ENCODE measurements at regions not wholly inside any gene's neighbourhood (a gene's known extent, or its start where the extent isn't known, plus 50 kb on each side); places are given as distances from the start of the nearest gene placed in this dataset.

DNA sequence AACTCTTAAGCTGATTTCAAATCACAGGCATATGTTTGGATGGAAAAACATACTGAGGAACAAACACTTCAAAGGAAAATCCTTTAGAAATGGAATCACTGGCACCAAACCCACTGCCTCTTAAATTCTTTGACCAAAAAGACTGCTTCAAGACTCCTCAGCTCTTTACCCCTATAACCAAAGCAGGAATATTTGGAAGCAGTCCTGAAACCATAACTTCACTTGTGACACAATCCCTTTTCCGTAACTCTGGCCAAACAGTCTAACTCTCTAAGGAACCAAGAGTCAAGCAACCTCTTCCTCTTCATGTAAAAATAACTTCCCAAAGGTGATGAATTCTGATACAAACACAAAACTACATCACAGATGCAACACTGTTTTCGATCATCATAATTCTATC, 104.3 kb downstream of the MTERF1 start:
- H3K4me2 ChIP-seq (ENCODE audit: unreplicated experiment), result no peak overlapping the region
- H3K4me1 ChIP-seq (ENCODE audit: insufficient read depth), result 0 out of 2 replicates have a peak, but pooled peaks cover 15% of the 10 kb centered on the region
- no peak overlapping the region for H3K4me3 ChIP-seq
- H3K9ac ChIP-seq, result no peak overlapping the region
- no peak overlapping the region for H3K27ac ChIP-seq
- H3K27me3 ChIP-seq (replicated peaks; ENCODE audit: insufficient read depth), result no peaks in the 10 kb centered on the region
- no peaks in the 10 kb centered on the region for H3K9me2 ChIP-seq (ENCODE audit: insufficient read depth)
- no peaks in the 10 kb centered on the region for H3K36me3 ChIP-seq (ENCODE audit: low read depth)
- WGBS, 2 experiments (ENCODE audit: low coverage in 1 of 2, low lambda C conversion rate in 2 of 2, missing lambda C conversion rate in 2 of 2), result 76 to 83% methylated on average over 2 of the region's 2 CpGs
- no peak for DNase-seq
- no peak overlapping the region for H2AFZ ChIP-seq
- H3F3A ChIP-seq (ENCODE audit: insufficient read depth), result no peaks in the 10 kb centered on the region
- no peaks in the 10 kb centered on the region for H4K20me1 ChIP-seq (ENCODE audit: insufficient read depth)
- in situ Hi-C loops (cut with MboI), result no loop called here
- H3K9me3 ChIP-seq (ENCODE audit: low read depth), result no peaks in the 10 kb centered on the region
- TF ChIP-seq EZH2phosphoT487 (IDR thresholded peaks at IDR 0.05; ENCODE audit: insufficient read depth, low read depth) (no peak), EZH2 (IDR thresholded peaks at IDR 0.05; ENCODE audit: insufficient read depth, poor library complexity, severe bottlenecking) (no peak)
- no peaks in the 10 kb centered on the region for H3K79me2 ChIP-seq (ENCODE audit: insufficient read depth)

- Histone ChIP-seq H3K36me3 (ENCODE audit: low read depth) (no peaks in the 10 kb centered on the region), H3K4me2 (ENCODE audit: unreplicated experiment) (no peak overlapping the region), H3K9me3 (ENCODE audit: low read depth) (no peaks in the 10 kb centered on the region), H3K79me2 (ENCODE audit: insufficient read depth) (no peaks in the 10 kb centered on the region), H3K4me1 (ENCODE audit: insufficient read depth) (0 out of 2 replicates have a peak, but pooled peaks cover 2% of the 10 kb centered on the region), H2AFZ (no peak overlapping the region), H3K4me3 (no peak overlapping the region), H3K27me3 (replicated peaks; ENCODE audit: insufficient read depth) (no peaks in the 10 kb centered on the region), H3K27ac (no peak overlapping the region), H4K20me1 (ENCODE audit: insufficient read depth) (no peaks in the 10 kb centered on the region), H3F3A (ENCODE audit: insufficient read depth) (no peaks in the 10 kb centered on the region), H3K9ac (no peak overlapping the region), H3K9me2 (ENCODE audit: insufficient read depth) (no peaks in the 10 kb centered on the region)
- TF ChIP-seq EZH2 (IDR thresholded peaks at IDR 0.05; ENCODE audit: insufficient read depth, poor library complexity, severe bottlenecking), result no peak
- TF ChIP-seq EZH2phosphoT487 (IDR thresholded peaks at IDR 0.05; ENCODE audit: insufficient read depth, low read depth), result no peak
- DNase-seq, result no peak
- in situ Hi-C loops (cut with MboI), result no loop called here
- 69 to 71% methylated on average over 3 of the region's 3 CpGs for WGBS, 2 experiments (ENCODE audit: low coverage in 1 of 2, low lambda C conversion rate in 2 of 2, missing lambda C conversion rate in 2 of 2)
These were observed 103.0 kb downstream of the MTERF1 start for GRCh38 chr7:91777522-91777921.

DNA sequence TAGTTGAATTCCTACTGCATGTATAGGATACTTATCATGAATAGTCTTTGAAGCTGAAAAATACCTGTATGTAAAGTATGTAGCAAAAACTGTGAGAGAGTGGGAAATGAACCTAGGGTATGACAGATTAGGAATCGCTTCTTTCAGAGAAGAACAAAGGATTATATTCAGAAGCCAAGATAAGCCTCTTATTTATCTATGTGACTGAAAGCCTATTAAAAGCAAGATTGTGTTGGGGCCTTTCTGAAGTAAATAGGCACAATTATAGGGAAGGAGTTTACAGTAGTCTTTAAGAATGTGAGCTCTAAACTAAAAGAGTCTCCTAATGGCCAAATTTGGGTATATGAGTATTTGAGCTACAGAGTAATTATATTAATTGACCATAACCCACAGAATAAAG, 102.1 kb downstream of the MTERF1 start:
- no peaks in the 10 kb centered on the region for H3K36me3 ChIP-seq (ENCODE audit: low read depth)
- no peak overlapping the region for H3K4me2 ChIP-seq (ENCODE audit: unreplicated experiment)
- H3K27ac ChIP-seq, result no peak overlapping the region
- H2AFZ ChIP-seq, result no peak overlapping the region
- H3K9ac ChIP-seq, result no peak overlapping the region
- no peaks in the 10 kb centered on the region for H4K20me1 ChIP-seq (ENCODE audit: insufficient read depth)
- TF ChIP-seq EZH2 (IDR thresholded peaks at IDR 0.05; ENCODE audit: insufficient read depth, poor library complexity, severe bottlenecking), result no peak
- TF ChIP-seq EZH2phosphoT487 (IDR thresholded peaks at IDR 0.05; ENCODE audit: insufficient read depth, low read depth), result no peak
- in situ Hi-C loops (cut with MboI), result no loop called here
- H3K9me3 ChIP-seq (ENCODE audit: low read depth), result no peaks in the 10 kb centered on the region
- WGBS, 2 experiments (ENCODE audit: low coverage in 1 of 2, low lambda C conversion rate in 2 of 2, missing lambda C conversion rate in 2 of 2), result 89 to 94% methylated on average over 1 of the region's 1 CpG
- H3F3A ChIP-seq (ENCODE audit: insufficient read depth), result no peaks in the 10 kb centered on the region
- DNase-seq, result no peak
- no peaks in the 10 kb centered on the region for H3K27me3 ChIP-seq (replicated peaks; ENCODE audit: insufficient read depth)
- no peak overlapping the region for H3K4me3 ChIP-seq
- H3K4me1 ChIP-seq (ENCODE audit: insufficient read depth), result no peaks in the 10 kb centered on the region
- H3K79me2 ChIP-seq (ENCODE audit: insufficient read depth), result no peaks in the 10 kb centered on the region
- no peaks in the 10 kb centered on the region for H3K9me2 ChIP-seq (ENCODE audit: insufficient read depth)

GRCh38 chr7:91780521-91780920, 100.0 kb downstream of the MTERF1 start:
- H3K79me2 ChIP-seq (ENCODE audit: insufficient read depth), result no peaks in the 10 kb centered on the region
- no peaks in the 10 kb centered on the region for H3K27me3 ChIP-seq (replicated peaks; ENCODE audit: insufficient read depth)
- H3K4me1 ChIP-seq (ENCODE audit: insufficient read depth), result peaks cover 4% of the 10 kb centered on the region; the same call in 1 of the 2 replicates
- H3K9me3 ChIP-seq (ENCODE audit: low read depth), result no peaks in the 10 kb centered on the region
- no peaks in the 10 kb centered on the region for H3F3A ChIP-seq (ENCODE audit: insufficient read depth)
- DNase-seq, result no peak
- H3K9me2 ChIP-seq (ENCODE audit: insufficient read depth), result no peaks in the 10 kb centered on the region
- H3K4me3 ChIP-seq, result no peak overlapping the region
- in situ Hi-C loops (cut with MboI), result loop anchor here (10.0 kb wide), 1 partner anchor 696 kb away; no protein-coding TSS in a partner anchor
- no peak overlapping the region for H2AFZ ChIP-seq
- H4K20me1 ChIP-seq (ENCODE audit: insufficient read depth), result no peaks in the 10 kb centered on the region
- H3K36me3 ChIP-seq (ENCODE audit: low read depth), result no peaks in the 10 kb centered on the region
- no peak for TF ChIP-seq EZH2 (IDR thresholded peaks at IDR 0.05; ENCODE audit: insufficient read depth, poor library complexity, severe bottlenecking)
- no peak for TF ChIP-seq EZH2phosphoT487 (IDR thresholded peaks at IDR 0.05; ENCODE audit: insufficient read depth, low read depth)
- no peak overlapping the region for H3K4me2 ChIP-seq (ENCODE audit: unreplicated experiment)
- no peak overlapping the region for H3K27ac ChIP-seq
- 89% methylated on average over 5 of the region's 5 CpGs for WGBS, 2 experiments (ENCODE audit: low coverage in 1 of 2, low lambda C conversion rate in 2 of 2, missing lambda C conversion rate in 2 of 2)
- no peak overlapping the region for H3K9ac ChIP-seq

DNA sequence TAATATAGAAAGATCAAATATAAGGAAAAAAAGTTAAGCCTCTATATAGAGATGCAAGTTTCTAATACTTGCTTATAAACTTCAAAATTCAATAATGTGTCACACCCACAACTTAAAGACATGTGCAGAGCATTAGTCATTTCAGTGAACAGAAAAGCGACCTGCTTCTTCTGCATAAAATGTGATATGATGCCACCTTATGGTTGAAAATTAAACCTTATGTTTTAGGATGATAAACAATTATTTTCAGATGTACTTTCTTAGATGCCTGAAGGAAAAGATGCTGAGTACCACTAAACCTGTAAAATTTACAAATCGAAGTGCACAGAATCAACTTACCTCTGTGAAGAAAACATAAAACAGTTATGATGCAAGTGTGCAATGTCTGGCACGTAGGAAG, 96.0 kb downstream of the MTERF1 start:
- Histone ChIP-seq H3K27ac (no peak overlapping the region), H3K9ac (no peak overlapping the region), H3K9me3 (ENCODE audit: low read depth) (no peaks in the 10 kb centered on the region), H3K4me2 (ENCODE audit: unreplicated experiment) (no peak overlapping the region), H3K9me2 (ENCODE audit: insufficient read depth) (no peaks in the 10 kb centered on the region), H4K20me1 (ENCODE audit: insufficient read depth) (no peaks in the 10 kb centered on the region), H3K4me3 (no peak overlapping the region), H3K27me3 (replicated peaks; ENCODE audit: insufficient read depth) (no peaks in the 10 kb centered on the region), H3K36me3 (ENCODE audit: low read depth) (no peaks in the 10 kb centered on the region), H3F3A (ENCODE audit: insufficient read depth) (no peaks in the 10 kb centered on the region), H2AFZ (no peak overlapping the region), H3K4me1 (ENCODE audit: insufficient read depth) (peaks cover 4% of the 10 kb centered on the region; the same call in 1 of the 2 replicates), H3K79me2 (ENCODE audit: insufficient read depth) (no peaks in the 10 kb centered on the region)
- peak; percentile 86 for DNase-seq
- TF ChIP-seq EZH2phosphoT487 (IDR thresholded peaks at IDR 0.05; ENCODE audit: insufficient read depth, low read depth) (no peak), EZH2 (IDR thresholded peaks at IDR 0.05; ENCODE audit: insufficient read depth, poor library complexity, severe bottlenecking) (no peak)
- in situ Hi-C loops (cut with MboI), result loop anchor here (10.0 kb wide), 1 partner anchor 700 kb away; no protein-coding TSS in a partner anchor
- 1 to 4% methylated on average over 3 of the region's 3 CpGs for WGBS, 2 experiments (ENCODE audit: low coverage in 1 of 2, low lambda C conversion rate in 2 of 2, missing lambda C conversion rate in 2 of 2)

Data from GM23248 (cell line).